HepG2 (cell line): ENCODE measurements at regions not wholly inside any gene's neighbourhood (a gene's known extent, or its start where the extent isn't known, plus 50 kb on each side); places are given as distances from the start of the nearest gene placed in this dataset.

Experiments used
- BCL6 ChIP-seq: IDR thresholded peaks from 2 replicates; pipeline ENCODE4 v1.6.1; 2016; ENCODE audit warnings: missing genetic modification reagents, missing compliant biosample characterization
- ETV5 ChIP-seq: IDR thresholded peaks from 2 replicates; pipeline ENCODE4 v1.6.1; 2018; ENCODE audit warnings: missing biosample characterization, missing genetic modification reagents, inconsistent platforms, borderline replicate concordance
- EZH2 ChIP-seq: conservative IDR thresholded peaks from 2 replicates; pipeline ENCODE4 v1.6.1; 2012; ENCODE audit warnings: mild to moderate bottlenecking, low read depth, low read length, moderate library complexity
- FOXA1 ChIP-seq, 2 experiments: fragments of 450-650 bp in 1 of 2; sonication (generic) in 1 of 2; formaldehyde crosslinking in 1 of 2; IDR thresholded peaks; 2 replicates each; pipeline versions ENCODE4 v1.4.0 to v1.6.1; 2016 to 2020; ENCODE audit warnings: missing genetic modification reagents in 1 of 2
- HCFC1 ChIP-seq: fragments of 150-350 bp; IDR thresholded peaks from 2 replicates; pipeline ENCODE4 v1.6.1; 2014; ENCODE audit warnings: low read depth, low read length
- LRRFIP1 ChIP-seq: sonication (generic); formaldehyde crosslinking; conservative IDR thresholded peaks from 2 replicates; pipeline ENCODE4 v1.4.0; 2020; ENCODE audit warnings: missing genetic modification reagents
- MTF1 ChIP-seq: sonication (generic); formaldehyde crosslinking; IDR thresholded peaks from 2 replicates; pipeline ENCODE4 v1.5.0; 2020; ENCODE audit warnings: missing genetic modification reagents
- RAD21 ChIP-seq: fragments of 450-650 bp; formaldehyde crosslinking; IDR thresholded peaks from 2 replicates; pipeline ENCODE4 v1.5.0; 2020; ENCODE audit warnings: mild to moderate bottlenecking
- ZBTB10 ChIP-seq: sonication (generic); formaldehyde crosslinking; IDR thresholded peaks from 2 replicates; pipeline ENCODE4 v1.4.0; 2020; ENCODE audit warnings: missing genetic modification reagents, borderline replicate concordance
- ZBTB34 ChIP-seq: sonication (generic); formaldehyde crosslinking; IDR thresholded peaks from 2 replicates; pipeline ENCODE4 v1.8.0; 2022; ENCODE audit warnings: mild to moderate bottlenecking, missing genetic modification reagents
- ZBTB38 ChIP-seq: sonication (generic); formaldehyde crosslinking; IDR thresholded peaks from 2 replicates; pipeline ENCODE4 v1.5.1; 2020; ENCODE audit warnings: mild to moderate bottlenecking, missing genetic modification reagents
- ZFY ChIP-seq: sonication (generic); formaldehyde crosslinking; IDR thresholded peaks from 2 replicates; pipeline ENCODE4 v1.4.0; 2020; ENCODE audit warnings: missing genetic modification reagents
- ZNF12 ChIP-seq: sonication (generic); formaldehyde crosslinking; IDR thresholded peaks from 2 replicates; pipeline ENCODE4 v1.5.0; 2020; ENCODE audit warnings: missing genetic modification reagents
- ZNF292 ChIP-seq: sonication (generic); formaldehyde crosslinking; IDR thresholded peaks from 2 replicates; pipeline ENCODE4 v1.8.1; 2022; ENCODE audit warnings: mild to moderate bottlenecking, low read depth, missing genetic modification reagents, borderline replicate concordance
- ZNF513 ChIP-seq: sonication (generic); formaldehyde crosslinking; conservative IDR thresholded peaks from 2 replicates; pipeline ENCODE4 v1.5.0; 2020; ENCODE audit warnings: missing genetic modification reagents
- ZNF674 ChIP-seq: sonication (generic); formaldehyde crosslinking; IDR thresholded peaks from 2 replicates; pipeline ENCODE4 v1.5.0; 2020; ENCODE audit warnings: low read depth, mild to moderate bottlenecking, missing genetic modification reagents
- ZNF788 ChIP-seq: sonication (generic); formaldehyde crosslinking; IDR thresholded peaks from 2 replicates; pipeline ENCODE4 v1.5.0; 2020; ENCODE audit warnings: mild to moderate bottlenecking, missing genetic modification reagents, borderline replicate concordance
- TF ChIP-seq, protein P1 (sequence below): sonication (generic); formaldehyde crosslinking; IDR thresholded peaks from 2 replicates; pipeline ENCODE4 v1.5.0; 2020; ENCODE audit warnings: mild to moderate bottlenecking, missing genetic modification reagents
- TF ChIP-seq, protein P2 (sequence below): IDR thresholded peaks from 2 replicates; pipeline ENCODE4 v1.6.1; 2016; ENCODE audit warnings: low read depth, control low read depth

- TF ChIP-seq ZNF513 = no peak
- TF ChIP-seq ZNF292 (CRISPR knock-in tag) = no peak
- TF ChIP-seq LRRFIP1 (CRISPR knock-in tag) = no peak
- TF ChIP-seq MTF1 (CRISPR knock-in tag) = no peak
- TF ChIP-seq FOXA1 (IDR thresholded peaks at IDR 0.05) = no peak
- TF ChIP-seq FOXA1 (CRISPR knock-in tag; IDR thresholded peaks at IDR 0.05) = peak; percentile 68
- TF ChIP-seq, protein P1, sequence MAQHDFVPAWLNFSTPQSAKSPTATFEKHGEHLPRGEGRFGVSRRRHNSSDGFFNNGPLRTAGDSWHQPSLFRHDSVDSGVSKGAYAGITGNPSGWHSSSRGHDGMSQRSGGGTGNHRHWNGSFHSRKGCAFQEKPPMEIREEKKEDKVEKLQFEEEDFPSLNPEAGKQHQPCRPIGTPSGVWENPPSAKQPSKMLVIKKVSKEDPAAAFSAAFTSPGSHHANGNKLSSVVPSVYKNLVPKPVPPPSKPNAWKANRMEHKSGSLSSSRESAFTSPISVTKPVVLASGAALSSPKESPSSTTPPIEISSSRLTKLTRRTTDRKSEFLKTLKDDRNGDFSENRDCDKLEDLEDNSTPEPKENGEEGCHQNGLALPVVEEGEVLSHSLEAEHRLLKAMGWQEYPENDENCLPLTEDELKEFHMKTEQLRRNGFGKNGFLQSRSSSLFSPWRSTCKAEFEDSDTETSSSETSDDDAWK = no peak
- TF ChIP-seq ZBTB38 (CRISPR knock-in tag) = no peak
- TF ChIP-seq ETV5 (CRISPR knock-in tag) = no peak
- no peak for TF ChIP-seq ZBTB10 (CRISPR knock-in tag)
- TF ChIP-seq RAD21 = no peak
- TF ChIP-seq EZH2 = no peak
- TF ChIP-seq, protein P2, sequence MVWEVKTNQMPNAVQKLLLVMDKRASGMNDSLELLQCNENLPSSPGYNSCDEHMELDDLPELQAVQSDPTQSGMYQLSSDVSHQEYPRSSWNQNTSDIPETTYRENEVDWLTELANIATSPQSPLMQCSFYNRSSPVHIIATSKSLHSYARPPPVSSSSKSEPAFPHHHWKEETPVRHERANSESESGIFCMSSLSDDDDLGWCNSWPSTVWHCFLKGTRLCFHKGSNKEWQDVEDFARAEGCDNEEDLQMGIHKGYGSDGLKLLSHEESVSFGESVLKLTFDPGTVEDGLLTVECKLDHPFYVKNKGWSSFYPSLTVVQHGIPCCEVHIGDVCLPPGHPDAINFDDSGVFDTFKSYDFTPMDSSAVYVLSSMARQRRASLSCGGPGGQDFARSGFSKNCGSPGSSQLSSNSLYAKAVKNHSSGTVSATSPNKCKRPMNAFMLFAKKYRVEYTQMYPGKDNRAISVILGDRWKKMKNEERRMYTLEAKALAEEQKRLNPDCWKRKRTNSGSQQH (CRISPR knock-in tag) = no peak
- TF ChIP-seq ZBTB34 (CRISPR knock-in tag) = no peak
- no peak for TF ChIP-seq ZNF674 (CRISPR knock-in tag)
- TF ChIP-seq ZNF788 (CRISPR knock-in tag) = no peak
- no peak for TF ChIP-seq HCFC1
- no peak for TF ChIP-seq ZNF12 (CRISPR knock-in tag)
- no peak for TF ChIP-seq ZFY (CRISPR knock-in tag)
- peak; percentile 88 for TF ChIP-seq BCL6 (CRISPR knock-in tag)
These were observed 130.7 kb upstream of the TMEM164 start (continued) for GRCh38 chrX:109872021-109872732.
